Suprapubic skin (tissue), 4 donors: ENCODE measurements at regions not wholly inside any gene's neighbourhood (a gene's known extent, or its start where the extent isn't known, plus 50 kb on each side); places are given as distances from the start of the nearest gene placed in this dataset.

ENCODE experiments used
- EP300 ChIP-seq: sonication (generic); formaldehyde crosslinking; IDR thresholded peaks from one replicate; pipeline ENCODE4 v1.6.1; 2017; ENCODE audit warnings: antibody characterized with exemption
- POLR2A ChIP-seq, 2 donors: fragments of 450-650 bp; IDR thresholded peaks; one replicate each; pipeline ENCODE4 v1.6.1; 2017; ENCODE audit warnings: antibody characterized with exemption in 2 of 2, mild to moderate bottlenecking in 2 of 2, moderate library complexity in 2 of 2
- POLR2AphosphoS5 ChIP-seq, 3 donors: sonication (generic); formaldehyde crosslinking; IDR thresholded peaks; one replicate each; pipeline ENCODE4 v1.6.1; 2017; ENCODE audit warnings: antibody characterized with exemption in 3 of 3
- TF ChIP-seq, protein P1 (sequence below), 2 donors: fragments of 200-600 bp in 1 of 2; fragments of 450-650 bp in 1 of 2; sonication (generic) in 1 of 2; IDR thresholded peaks; one replicate each; pipeline ENCODE4 v1.5.1; 2016 to 2019; ENCODE audit warnings: antibody characterized with exemption in 2 of 2, mild to moderate bottlenecking in 1 of 2, moderate library complexity in 1 of 2

DNA sequence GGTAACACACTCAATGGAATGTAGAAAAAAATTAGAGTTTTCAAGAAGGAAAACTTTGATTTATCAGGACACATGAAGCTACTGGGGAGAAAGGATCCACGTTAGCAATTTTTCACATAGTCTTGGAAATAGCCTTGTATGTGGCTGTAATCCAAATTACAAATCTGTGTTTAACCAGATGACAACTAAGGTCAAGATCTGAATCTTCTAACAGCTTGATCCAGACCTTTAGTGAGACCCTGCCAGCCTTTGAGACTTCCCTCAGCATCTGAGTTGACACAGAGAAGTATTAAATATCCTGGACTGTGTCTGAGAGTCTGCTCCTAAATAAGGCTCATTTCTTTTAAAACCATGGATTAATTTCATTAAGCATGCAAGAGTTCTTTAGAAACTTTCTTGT, 135.9 kb upstream of the KCNK2 start:
- TF ChIP-seq, protein P1, sequence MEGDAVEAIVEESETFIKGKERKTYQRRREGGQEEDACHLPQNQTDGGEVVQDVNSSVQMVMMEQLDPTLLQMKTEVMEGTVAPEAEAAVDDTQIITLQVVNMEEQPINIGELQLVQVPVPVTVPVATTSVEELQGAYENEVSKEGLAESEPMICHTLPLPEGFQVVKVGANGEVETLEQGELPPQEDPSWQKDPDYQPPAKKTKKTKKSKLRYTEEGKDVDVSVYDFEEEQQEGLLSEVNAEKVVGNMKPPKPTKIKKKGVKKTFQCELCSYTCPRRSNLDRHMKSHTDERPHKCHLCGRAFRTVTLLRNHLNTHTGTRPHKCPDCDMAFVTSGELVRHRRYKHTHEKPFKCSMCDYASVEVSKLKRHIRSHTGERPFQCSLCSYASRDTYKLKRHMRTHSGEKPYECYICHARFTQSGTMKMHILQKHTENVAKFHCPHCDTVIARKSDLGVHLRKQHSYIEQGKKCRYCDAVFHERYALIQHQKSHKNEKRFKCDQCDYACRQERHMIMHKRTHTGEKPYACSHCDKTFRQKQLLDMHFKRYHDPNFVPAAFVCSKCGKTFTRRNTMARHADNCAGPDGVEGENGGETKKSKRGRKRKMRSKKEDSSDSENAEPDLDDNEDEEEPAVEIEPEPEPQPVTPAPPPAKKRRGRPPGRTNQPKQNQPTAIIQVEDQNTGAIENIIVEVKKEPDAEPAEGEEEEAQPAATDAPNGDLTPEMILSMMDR (IDR thresholded peaks at IDR 0.05), result no peak
- TF ChIP-seq EP300 (no peak), POLR2A (IDR thresholded peaks at IDR 0.05) (no peak), POLR2AphosphoS5 (IDR thresholded peaks at IDR 0.05) (no peak)
